HG03045 (cell line): ENCODE measurements at regions not wholly inside any gene's neighbourhood (a gene's known extent, or its start where the extent isn't known, plus 50 kb on each side); places are given as distances from the start of the nearest gene placed in this dataset.

Experiments
- ATAC-seq: cut with Tn5 transposase; IDR thresholded peaks from one replicate; pipeline ENCODE4 v1.9.1; 2021; ENCODE audit warnings: mild to moderate bottlenecking, moderate library complexity; ENCODE audit not compliant: unreplicated experiment

DNA sequence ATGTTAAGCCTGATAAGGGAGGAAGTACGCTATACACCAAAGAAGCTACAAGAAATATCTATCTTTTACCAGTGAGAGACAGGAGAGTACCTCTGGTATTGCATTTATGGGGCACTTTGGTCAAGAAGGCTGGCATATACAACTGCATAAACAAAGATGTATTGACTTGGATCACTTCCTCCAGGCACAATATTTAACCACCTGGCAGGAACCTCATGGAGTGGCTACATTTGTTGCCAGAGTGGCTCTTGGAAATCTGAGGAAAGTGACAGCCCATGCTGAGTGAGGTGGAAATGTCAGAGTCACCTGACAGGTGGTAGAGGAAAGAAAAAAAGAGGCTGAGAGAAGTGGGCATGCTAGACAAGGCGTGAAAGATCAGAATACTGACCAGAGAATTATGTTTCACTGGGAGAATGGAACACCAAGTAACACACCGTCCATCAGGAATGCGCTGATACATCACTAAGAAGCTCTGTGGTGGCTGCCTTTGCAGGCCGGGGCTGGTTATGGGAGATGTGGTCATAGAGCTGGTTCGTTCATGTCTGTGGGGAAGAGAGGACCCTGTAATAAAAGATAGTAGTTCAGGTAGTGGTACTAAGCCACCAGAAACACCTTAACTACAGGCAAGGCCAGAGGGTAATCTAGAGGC is 61.4 kb upstream of the UFL1 start:
- ATAC-seq = no peak

DNA sequence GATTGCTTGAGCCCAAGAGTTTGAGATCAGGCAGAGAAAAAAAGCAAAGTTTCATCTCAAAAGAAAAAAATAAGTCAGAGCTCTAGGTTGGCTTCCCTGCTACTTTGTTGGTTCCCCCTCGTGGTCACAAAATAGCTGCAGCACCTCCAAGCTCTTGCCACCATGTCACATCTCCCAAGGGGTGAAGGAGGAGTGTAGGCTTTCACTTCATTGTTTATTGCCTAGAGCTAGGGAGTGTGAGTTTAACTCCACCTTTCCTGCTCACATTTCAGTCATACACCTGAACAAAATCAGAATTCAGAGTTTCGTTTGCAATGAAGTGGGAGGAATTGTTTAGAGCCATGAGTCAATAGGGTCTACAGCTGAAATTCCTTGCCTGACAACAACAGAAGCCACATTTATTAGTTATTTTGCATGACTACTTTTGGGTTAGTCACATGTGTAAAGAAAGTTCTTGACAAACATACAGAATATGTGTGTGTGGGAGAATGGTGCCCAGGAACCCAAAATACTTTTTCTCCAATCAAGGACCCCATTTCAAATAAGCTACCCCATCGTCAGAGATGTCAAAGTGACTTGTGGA is 56.2 kb upstream of the UFL1 start:
- no peak for ATAC-seq

DNA sequence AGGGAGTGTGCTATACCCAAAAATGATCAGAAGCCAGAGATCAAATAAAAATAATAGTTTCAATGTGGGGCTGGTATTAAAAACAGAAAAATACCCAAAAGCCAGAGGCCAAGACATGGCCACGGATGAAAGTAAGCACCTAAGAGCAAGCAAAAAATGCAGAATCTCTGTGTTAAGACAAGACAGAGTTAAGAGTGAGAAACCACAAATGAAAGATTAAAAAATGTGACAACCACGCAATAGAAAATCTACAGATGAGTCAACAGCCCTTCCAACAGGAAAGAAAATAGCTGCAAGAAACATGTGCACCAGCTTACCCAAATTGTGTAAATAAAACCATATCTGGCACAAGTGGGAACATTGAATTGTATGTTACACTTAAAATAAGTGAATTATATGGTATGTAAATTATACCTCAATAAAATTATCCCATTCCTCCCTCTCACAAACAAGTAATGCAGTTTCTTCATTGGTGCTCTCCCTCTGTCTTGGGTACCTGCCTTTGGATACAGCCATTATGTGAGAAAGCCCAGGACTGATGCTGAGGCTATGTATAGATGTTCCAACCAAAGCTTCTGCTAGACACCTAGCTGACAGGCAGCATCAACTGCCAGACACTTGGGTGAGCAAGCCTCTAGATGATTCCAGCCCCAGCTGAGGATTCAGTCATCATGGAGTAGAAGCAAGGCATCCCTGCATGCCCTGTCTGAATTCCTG is 55.3 kb upstream of the UFL1 start:
- ATAC-seq = no peak

DNA sequence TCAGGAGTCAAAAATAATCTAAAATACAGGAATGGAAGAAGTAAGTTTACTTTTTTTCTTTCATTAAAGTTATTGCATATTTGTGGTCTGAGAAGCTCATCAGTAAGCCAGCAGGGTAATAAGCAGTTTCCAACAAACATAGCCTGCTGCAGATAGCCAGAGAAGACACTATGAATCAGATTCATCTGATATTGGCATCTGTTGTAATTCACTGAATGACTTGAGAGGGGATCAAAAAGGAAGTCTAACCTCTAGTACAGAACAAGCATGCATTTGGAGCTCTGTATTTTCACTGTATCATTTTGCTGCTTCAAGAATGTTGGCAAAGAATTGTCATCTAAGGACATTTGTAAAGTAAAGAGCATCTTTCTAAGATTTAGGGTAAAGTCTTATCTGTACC is 53.8 kb upstream of the UFL1 start:
- no peak for ATAC-seq

DNA sequence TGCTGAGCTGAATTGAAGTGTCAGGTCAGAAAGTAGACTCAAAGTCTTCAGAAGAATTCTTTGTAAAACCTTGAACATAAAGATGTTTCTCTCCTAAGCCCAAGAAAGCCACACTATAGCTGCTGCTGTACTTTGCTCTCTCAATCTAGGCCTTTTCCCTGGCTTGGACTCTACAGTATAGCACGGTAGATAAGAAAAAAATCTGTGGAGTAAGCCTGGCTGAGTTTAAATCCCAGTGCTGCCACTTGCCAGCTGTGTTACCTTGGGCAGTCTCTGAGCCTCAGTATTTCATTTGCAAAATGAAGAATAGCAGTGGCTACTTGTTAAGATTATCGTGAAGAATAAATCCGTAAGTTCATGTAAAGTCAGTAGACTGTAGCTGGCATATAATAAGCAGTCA is 53.3 kb upstream of the UFL1 start:
- no peak for ATAC-seq

DNA sequence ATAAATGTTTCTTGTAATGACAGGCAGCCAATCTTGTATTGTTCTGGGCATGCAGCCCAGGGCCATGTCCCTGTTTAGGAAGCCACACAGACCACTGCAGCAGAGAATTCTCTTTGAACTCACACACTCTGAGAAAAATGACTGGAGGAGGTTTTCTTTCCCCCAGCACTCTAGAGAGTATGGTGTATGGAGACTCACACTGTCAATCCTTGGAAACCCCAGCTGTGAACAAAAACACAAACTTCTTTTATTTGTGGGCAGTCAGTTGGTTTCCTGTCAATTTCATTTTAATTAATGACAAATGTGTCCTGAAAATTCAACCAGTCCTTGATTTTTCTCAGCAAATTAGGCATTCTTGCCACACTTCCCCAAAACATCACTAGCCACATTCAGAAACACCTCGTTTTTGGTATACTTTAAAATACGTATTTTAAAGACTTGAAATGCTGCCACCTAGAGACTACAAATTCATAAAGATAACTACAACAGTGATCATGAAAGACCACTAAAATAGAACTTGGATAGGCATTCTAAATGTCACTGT is 52.9 kb upstream of the UFL1 start:
- no peak for ATAC-seq

DNA sequence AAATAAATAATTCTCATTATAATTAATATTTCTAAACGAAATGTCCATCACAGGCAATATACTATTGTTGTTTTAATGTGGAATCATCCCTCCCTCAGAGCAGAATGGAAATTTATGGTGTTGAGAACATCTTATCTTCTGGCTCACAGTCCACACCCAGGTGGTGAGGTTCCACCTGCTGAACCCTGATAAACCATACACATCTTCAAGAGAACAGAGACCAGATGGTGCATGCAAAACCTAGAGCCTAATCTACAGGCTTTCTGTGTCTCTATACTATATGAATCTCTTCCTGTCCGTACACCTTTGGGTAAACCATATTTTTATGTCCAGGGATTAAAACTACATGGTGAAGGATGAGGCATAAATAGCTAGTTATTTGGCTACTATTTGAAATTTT is 52.3 kb upstream of the UFL1 start:
- ATAC-seq = no peak

DNA sequence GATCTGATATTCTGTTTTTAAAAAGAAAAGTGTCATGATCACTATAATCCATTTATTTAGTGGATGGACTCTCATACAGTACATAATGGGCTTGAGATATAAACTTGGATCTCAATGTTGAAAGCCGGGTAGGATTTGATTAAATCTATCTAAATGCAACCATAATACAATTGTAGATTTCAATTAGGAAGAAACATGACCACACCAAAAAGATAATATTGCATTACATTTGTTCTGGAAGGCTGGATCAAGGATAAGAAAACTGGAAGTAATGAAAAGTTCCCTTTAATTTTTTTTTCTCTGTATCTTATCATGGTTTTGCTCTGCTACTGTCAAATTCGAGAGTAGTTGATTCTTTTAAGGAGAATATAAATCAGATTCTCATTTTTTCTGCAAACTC is 51.3 kb upstream of the UFL1 start:
- ATAC-seq = no peak
